Immature natural killer cell (primary cell): ENCODE measurements at regions not wholly inside any gene's neighbourhood (a gene's known extent, or its start where the extent isn't known, plus 50 kb on each side); places are given as distances from the start of the nearest gene placed in this dataset.

Experiments
- DNase-seq, 3 donors: peaks; one replicate each; pipeline ENCODE4 v3.0.0; 2022; ENCODE audit warnings: mixed read lengths in 1 of 3
- H3K27ac Mint-ChIP-seq, 6 donors: one replicate each; pipeline ENCODE4 v1.8.0; 2020; ENCODE audit warnings: mixed read lengths in 6 of 6, mild to moderate bottlenecking in 5 of 6, inconsistent platforms in 4 of 6, moderate library complexity in 3 of 6
- H3K27me3 Mint-ChIP-seq, 3 donors: one replicate each; pipeline ENCODE4 v1.8.0; 2020 to 2021; ENCODE audit warnings: low read depth in 3 of 3, mild to moderate bottlenecking in 3 of 3, mixed read lengths in 3 of 3, moderate library complexity in 3 of 3, inconsistent platforms in 1 of 3
- H3K36me3 Mint-ChIP-seq, 3 donors: one replicate each; pipeline ENCODE4 v1.8.0; 2020; ENCODE audit warnings: mixed read lengths in 3 of 3, inconsistent platforms in 2 of 3, mild to moderate bottlenecking in 2 of 3
- H3K4me1 Mint-ChIP-seq, 2 donors: one replicate each; pipeline ENCODE4 v1.8.0; 2020; ENCODE audit warnings: inconsistent platforms in 2 of 2, mild to moderate bottlenecking in 2 of 2, mixed read lengths in 2 of 2, moderate library complexity in 1 of 2
- H3K4me3 Mint-ChIP-seq, 5 donors: one replicate each; pipeline ENCODE4 v1.8.0; 2020; ENCODE audit warnings: mild to moderate bottlenecking in 5 of 5, mixed read lengths in 5 of 5, inconsistent platforms in 3 of 5, moderate library complexity in 3 of 5
- H3K9me3 Mint-ChIP-seq, 6 donors: one replicate each; pipeline ENCODE4 v1.8.0; 2020; ENCODE audit warnings: mild to moderate bottlenecking in 6 of 6, mixed read lengths in 6 of 6, inconsistent platforms in 4 of 6, moderate library complexity in 3 of 6

DNA sequence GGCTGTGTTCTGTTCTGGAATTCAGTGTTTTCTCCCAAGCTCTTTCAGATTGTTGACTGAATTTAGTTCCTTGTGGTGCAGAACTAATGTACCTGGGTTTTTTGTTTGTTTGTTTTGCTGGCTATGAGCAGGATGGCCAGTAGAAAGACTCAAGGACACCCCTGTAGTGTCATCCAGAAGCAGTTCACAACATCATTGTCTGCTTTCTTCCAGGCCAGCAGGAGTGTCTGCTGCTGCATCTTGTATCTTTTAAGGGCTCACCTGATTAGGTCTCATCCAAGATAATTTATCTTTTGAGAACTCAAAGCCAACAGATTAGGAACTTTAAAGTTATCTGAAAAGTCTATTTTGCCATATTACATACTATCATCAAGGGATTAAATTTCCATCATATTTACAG is 318.5 kb upstream of the MC4R start:
- H3K4me3 Mint-ChIP-seq: no peak overlapping the region
- no peaks in the 10 kb centered on the region for H3K4me1 Mint-ChIP-seq
- H3K36me3 Mint-ChIP-seq: no peaks in the 10 kb centered on the region
- DNase-seq: no peak
- no peaks in the 10 kb centered on the region for H3K27me3 Mint-ChIP-seq
- H3K9me3 Mint-ChIP-seq: peaks cover 0 to 12% (median 1%) of the 10 kb centered on the region in 6 donors
- no peak overlapping the region for H3K27ac Mint-ChIP-seq

DNA sequence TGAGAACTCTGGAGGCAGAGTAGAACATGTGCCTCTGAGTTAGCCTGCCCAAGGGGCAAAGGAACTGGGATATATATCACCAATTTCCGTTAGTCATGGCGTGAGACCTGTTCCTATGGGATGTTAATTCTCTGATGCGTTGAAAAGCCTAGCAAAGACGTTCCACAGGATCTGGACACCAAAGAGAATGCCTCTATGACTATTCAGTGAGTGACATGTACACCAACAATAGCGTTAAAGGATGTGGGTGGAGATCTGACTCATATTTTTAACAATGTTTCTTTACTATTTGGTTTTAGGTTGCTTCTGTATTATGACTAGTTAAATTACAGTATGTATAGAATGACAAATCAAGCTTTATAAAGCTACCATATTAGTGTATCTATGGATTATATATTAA is 320.9 kb upstream of the MC4R start:
- DNase-seq: no peak
- no peak overlapping the region for H3K27ac Mint-ChIP-seq
- H3K27me3 Mint-ChIP-seq: no peaks in the 10 kb centered on the region
- H3K36me3 Mint-ChIP-seq: no peaks in the 10 kb centered on the region
- no peaks in the 10 kb centered on the region for H3K4me1 Mint-ChIP-seq
- no peak overlapping the region for H3K4me3 Mint-ChIP-seq
- peaks cover 0 to 8% (median 2%) of the 10 kb centered on the region in 6 donors for H3K9me3 Mint-ChIP-seq

DNA sequence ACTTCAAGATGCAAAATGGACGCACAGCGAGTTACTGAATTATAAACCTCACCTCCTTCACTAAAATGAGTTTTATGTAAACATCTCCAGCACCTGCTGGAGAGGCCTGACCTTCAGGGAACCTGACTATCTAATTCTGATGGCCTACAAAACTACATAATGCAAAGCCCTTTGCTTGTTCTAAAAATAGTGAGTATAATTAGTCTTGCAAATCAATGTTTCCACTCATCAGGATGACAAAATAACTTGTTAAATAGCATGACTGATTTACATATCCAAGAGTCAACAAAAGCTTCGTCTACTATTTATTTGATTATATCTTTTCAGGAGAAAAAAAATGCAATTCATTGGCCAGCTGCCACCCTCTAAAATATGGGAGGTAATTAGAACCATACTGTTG is 326.3 kb upstream of the MC4R start:
- Mint-ChIP-seq H3K4me1 (no peaks in the 10 kb centered on the region), H3K4me3 (no peak overlapping the region), H3K27me3 (no peaks in the 10 kb centered on the region)

DNA sequence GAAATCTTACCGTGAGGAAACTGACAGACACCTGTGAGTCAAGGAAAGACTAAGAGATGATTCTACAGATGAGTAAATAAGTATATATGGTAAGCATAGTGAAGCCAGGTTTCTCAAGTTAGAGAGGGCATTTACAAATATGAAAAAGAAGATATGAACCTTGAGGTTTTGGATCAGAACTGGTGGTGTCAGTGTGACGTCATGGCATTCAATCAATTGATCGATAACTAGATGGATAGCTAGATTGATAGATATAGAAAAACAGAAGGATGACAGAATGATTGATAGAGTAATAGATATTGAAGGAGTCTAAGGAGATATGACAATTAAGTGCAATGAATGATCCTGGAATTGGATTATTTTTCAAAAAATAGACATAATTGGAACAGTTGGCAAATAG is 350.2 kb upstream of the MC4R start:
- no peak for DNase-seq
- H3K9me3 Mint-ChIP-seq: peaks cover 7 to 44% (median 22%) of the 10 kb centered on the region in 6 donors
- no peak overlapping the region for H3K4me3 Mint-ChIP-seq

More for the DNA sequence above, 326.3 kb upstream of the MC4R start:
- Mint-ChIP-seq H3K36me3 (no peaks in the 10 kb centered on the region), H3K9me3 (peaks cover 0 to 19% (median 6%) of the 10 kb centered on the region in 6 donors), H3K27ac (no peak overlapping the region)
- DNase-seq: no peak

DNA sequence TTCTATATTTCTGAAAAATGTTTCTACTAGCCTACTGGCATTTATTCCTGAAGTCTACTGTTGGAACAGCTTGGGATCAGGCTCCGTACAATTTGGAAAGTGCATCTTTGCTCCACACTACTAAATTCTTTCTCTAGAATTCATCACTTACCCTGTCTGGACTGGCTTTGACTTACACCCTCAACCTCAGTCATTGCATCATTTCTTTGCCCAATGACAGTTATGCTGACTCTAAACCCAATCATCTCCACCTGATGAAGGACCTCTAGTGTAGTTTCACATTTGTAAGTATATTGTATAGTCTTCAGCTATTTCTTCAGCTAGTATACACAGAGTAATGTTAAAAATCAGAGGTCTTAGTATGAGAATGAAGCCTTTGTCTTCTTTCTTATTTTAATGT is 359.6 kb upstream of the MC4R start:
- Mint-ChIP-seq H3K9me3 (peaks cover 4 to 43% (median 12%) of the 10 kb centered on the region in 6 donors), H3K36me3 (no peaks in the 10 kb centered on the region), H3K4me3 (no peak overlapping the region), H3K27ac (no peak overlapping the region), H3K27me3 (no peaks in the 10 kb centered on the region), H3K4me1 (no peaks in the 10 kb centered on the region)
- no peak for DNase-seq

More for the DNA sequence above, 350.2 kb upstream of the MC4R start:
- H3K27me3 Mint-ChIP-seq: peaks cover 0 to 2% (median 0%) of the 10 kb centered on the region in 3 donors
- H3K27ac Mint-ChIP-seq: no peak overlapping the region
- H3K36me3 Mint-ChIP-seq: no peaks in the 10 kb centered on the region
- H3K4me1 Mint-ChIP-seq: no peaks in the 10 kb centered on the region

DNA sequence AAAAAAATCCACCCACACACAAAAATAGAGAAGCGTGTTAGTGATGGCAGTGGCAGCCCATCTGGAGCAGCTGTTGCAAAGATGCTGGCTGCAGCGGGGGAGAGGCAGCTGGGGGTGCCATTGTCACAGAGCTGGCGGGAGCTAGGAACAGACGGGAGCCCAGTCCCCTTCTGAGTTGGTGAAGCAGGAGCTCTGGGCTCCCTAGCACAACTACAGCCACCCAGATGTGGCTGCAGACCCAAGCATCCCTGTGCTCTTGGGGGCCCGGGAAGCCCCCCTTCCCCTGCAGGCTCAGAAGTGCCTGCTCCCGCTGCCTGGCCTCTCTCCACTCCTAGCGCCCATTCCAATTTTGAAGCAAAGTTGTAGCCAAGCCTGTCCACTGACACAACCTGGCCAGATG is 366.6 kb upstream of the MC4R start:
- no peak overlapping the region for H3K27ac Mint-ChIP-seq
- H3K27me3 Mint-ChIP-seq: no peaks in the 10 kb centered on the region
- no peak overlapping the region for H3K4me3 Mint-ChIP-seq
- peaks cover 0 to 3% (median 3%) of the 10 kb centered on the region in 3 donors for H3K36me3 Mint-ChIP-seq
- peaks cover 0 to 23% (median 9%) of the 10 kb centered on the region in 6 donors for H3K9me3 Mint-ChIP-seq
- DNase-seq: no peak
- H3K4me1 Mint-ChIP-seq: no peaks in the 10 kb centered on the region

DNA sequence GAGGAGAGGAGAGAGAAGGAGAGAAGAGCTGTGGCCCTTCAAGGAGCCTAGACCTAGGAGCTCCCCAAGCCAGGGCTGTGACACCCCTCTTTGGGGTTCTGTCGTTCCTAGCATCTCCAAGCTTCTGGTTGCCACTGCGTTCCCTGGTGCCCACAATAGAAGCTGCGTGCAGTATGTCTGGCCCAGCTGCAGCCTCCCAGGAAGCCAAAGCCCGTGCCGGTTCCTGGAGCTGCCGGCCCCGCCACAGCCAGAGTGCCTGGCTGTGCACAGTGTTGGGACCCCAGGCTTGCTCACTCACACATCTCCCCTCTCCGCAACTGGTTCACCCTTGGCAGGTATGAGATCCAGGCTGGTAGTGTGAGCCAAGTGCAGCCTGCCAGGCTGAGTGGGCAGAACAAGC is 367.7 kb upstream of the MC4R start:
- Mint-ChIP-seq H3K4me3 (no peak overlapping the region), H3K4me1 (no peaks in the 10 kb centered on the region), H3K27me3 (no peaks in the 10 kb centered on the region), H3K36me3 (peaks cover 0 to 3% (median 3%) of the 10 kb centered on the region in 3 donors), H3K27ac (no peak overlapping the region), H3K9me3 (peaks cover 0 to 22% (median 5%) of the 10 kb centered on the region in 6 donors)
- DNase-seq: no peak

DNA sequence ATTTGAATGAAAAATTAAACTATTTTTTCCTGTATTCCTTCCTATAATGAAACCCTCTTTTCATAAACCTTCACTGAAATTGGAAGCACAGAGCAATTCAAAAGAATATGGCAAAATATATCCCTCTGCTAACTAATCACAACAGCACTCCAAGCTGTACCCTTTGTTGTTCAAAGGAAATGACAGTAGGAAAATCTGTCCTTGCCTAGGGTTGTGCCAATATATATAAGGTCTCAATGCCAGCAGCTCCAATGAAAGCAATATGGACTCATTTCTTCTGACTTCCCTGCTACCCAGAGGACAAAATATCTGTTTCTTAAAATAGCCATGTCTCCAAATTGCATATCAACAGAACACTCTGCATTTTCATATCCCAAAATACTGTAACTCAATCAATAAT is 373.9 kb upstream of the MC4R start:
- Mint-ChIP-seq H3K27ac (no peak overlapping the region), H3K27me3 (no peaks in the 10 kb centered on the region), H3K4me3 (no peak overlapping the region), H3K36me3 (no peaks in the 10 kb centered on the region), H3K4me1 (no peaks in the 10 kb centered on the region), H3K9me3 (peaks cover 2 to 13% (median 6%) of the 10 kb centered on the region in 6 donors)
- DNase-seq: no peak

DNA sequence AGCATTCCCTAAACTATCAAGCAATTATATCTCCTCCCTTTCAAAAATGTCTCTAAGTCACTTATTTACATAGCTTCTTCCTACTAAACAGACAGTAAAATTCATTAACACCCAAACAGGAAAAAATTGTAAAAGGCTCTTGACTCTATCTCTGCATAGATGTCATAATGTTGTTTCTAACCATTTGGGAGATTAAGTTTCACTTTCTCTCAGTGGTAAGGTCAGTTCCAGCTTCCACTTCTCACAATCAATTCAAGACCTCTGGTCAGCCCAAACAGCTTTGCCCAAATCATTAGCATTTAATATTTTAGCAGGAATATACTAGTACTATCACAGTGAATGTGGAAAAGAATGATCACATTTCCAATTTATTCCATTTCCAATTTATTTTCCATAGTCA is 374.3 kb upstream of the MC4R start:
- Mint-ChIP-seq H3K9me3 (peaks cover 3 to 13% (median 6%) of the 10 kb centered on the region in 6 donors), H3K27me3 (no peaks in the 10 kb centered on the region), H3K4me1 (no peaks in the 10 kb centered on the region), H3K36me3 (no peaks in the 10 kb centered on the region), H3K4me3 (no peak overlapping the region), H3K27ac (no peak overlapping the region)
- no peak for DNase-seq

DNA sequence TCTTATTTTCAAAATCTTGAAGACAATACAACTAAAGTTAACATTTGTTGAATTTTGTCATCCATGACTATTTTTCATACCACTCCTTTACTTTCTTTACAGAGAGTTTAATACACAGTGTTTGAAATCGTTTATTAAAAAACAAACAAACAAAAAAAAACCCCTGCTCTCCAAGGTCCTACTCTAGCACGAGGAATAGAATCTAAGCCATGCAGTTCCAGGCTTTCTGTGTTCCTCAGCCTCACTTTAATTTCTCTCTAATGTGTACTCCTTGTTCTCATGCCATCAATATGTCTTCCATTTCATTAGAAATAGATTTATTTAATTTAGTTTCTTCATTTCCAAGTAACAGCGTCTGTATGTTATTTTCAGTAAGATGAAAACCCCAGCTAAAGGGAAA is 381.2 kb upstream of the MC4R start:
- Mint-ChIP-seq H3K9me3 (peaks cover 3 to 19% (median 8%) of the 10 kb centered on the region in 6 donors), H3K27me3 (peaks cover 0 to 1% (median 0%) of the 10 kb centered on the region in 3 donors), H3K4me3 (no peak overlapping the region)

DNA sequence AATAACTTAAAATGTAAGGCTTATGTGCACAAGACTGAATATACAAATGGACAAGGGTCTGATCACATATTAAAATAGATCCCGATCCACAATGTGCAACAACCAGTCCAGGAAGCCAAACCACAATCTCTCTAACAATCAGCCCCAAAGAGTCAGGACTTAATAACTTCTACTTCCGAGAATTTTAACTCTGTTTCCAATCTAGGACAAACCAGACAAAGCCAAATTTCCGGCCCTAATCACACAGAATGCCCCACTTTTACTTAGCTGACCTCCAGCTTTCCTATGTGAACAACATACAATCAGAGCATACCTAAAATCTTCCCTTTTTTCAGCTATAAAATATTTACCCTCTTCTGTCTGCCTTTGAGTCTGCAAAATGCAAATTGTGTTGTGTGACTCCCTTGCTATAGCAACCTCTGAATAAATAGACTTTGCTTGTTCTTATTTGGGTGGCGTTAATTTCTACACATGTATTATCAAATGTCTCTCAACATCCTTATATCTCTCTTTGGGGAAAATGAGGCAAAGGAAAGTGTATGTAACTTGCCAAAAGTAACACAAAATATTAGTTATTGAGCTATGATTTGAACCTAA is 381.9 kb upstream of the MC4R start:
- no peaks in the 10 kb centered on the region for H3K36me3 Mint-ChIP-seq
- H3K27ac Mint-ChIP-seq: no peak overlapping the region
- peaks cover 0 to 1% (median 0%) of the 10 kb centered on the region in 3 donors for H3K27me3 Mint-ChIP-seq
- peaks cover 3 to 19% (median 8%) of the 10 kb centered on the region in 6 donors for H3K9me3 Mint-ChIP-seq
- no peak overlapping the region for H3K4me3 Mint-ChIP-seq
- DNase-seq: no peak
- H3K4me1 Mint-ChIP-seq: no peaks in the 10 kb centered on the region

More for the DNA sequence above, 381.2 kb upstream of the MC4R start:
- Mint-ChIP-seq H3K27ac (no peak overlapping the region), H3K4me1 (no peaks in the 10 kb centered on the region), H3K36me3 (no peaks in the 10 kb centered on the region)
- no peak for DNase-seq

DNA sequence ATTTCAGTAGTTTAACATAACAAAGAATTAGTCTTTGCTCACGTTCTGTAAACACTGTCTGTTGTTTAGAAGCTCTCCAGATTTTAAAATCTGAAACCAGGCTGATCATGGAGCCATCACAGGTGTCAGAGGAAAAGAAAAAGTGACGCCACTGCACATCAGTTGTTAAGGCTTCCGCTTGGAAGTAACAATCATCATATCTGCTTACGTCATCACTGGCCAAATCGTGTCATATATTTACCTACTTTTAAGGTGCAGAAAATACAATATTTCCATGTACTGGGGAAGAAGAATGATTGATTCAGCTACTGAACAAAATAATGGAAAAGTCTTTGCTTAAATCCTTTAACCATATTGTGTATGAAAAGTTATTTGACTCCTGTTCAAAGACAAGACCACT is 382.6 kb upstream of the MC4R start:
- H3K27me3 Mint-ChIP-seq: peaks cover 0 to 1% (median 0%) of the 10 kb centered on the region in 3 donors
- H3K36me3 Mint-ChIP-seq: no peaks in the 10 kb centered on the region
- no peak for DNase-seq
- no peak overlapping the region for H3K27ac Mint-ChIP-seq
- no peak overlapping the region for H3K4me3 Mint-ChIP-seq
- no peaks in the 10 kb centered on the region for H3K4me1 Mint-ChIP-seq
- peaks cover 3 to 19% (median 8%) of the 10 kb centered on the region in 6 donors for H3K9me3 Mint-ChIP-seq

DNA sequence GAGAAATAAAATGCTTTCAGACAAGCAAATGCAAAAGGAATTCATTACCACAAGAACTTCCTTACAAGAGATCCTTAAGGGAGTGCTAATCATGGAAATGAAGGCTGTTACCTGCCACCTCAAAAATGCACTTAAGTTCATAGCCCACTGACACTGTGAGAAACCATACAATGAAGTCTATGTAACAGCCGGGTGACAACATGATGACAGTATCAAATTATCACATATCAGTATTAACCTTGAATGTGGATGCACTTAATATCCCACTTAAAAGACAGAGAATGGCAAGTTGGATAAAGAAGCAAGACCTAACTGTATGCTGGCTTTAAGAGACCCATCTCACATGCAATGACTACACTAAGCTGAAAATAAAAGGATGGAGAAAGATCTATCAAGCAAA is 403.4 kb upstream of the MC4R start:
- Mint-ChIP-seq H3K27ac (no peak overlapping the region), H3K4me1 (no peaks in the 10 kb centered on the region), H3K27me3 (no peaks in the 10 kb centered on the region), H3K4me3 (no peak overlapping the region), H3K9me3 (peaks cover 5 to 67% (median 39%) of the 10 kb centered on the region in 6 donors), H3K36me3 (peaks cover 0 to 5% (median 0%) of the 10 kb centered on the region in 3 donors)
- no peak for DNase-seq

DNA sequence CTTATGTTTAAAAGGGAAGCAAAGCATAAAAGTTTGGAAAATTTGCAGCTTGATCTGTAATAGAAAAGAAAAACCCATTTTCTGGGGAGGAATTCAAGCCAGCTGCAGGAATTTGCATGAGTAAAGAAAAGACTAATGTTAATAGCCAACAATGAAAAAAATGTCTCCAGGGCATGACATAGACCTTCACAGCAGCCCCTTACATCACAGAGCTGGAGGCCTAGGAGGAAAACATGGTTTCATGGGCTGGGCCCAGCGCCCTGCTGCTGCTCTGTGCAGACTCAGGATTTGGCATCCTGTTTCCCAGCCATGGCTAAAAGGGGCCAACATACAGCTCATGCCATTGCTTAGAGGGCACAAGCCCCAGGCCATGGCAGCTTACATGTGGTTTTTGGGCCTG is 411.6 kb upstream of the MC4R start:
- H3K36me3 Mint-ChIP-seq: no peaks in the 10 kb centered on the region
- no peak for DNase-seq
- no peaks in the 10 kb centered on the region for H3K4me1 Mint-ChIP-seq
- peaks cover 0 to 32% (median 14%) of the 10 kb centered on the region in 6 donors for H3K9me3 Mint-ChIP-seq
- no peak overlapping the region for H3K4me3 Mint-ChIP-seq
- no peak overlapping the region for H3K27ac Mint-ChIP-seq
- H3K27me3 Mint-ChIP-seq: no peaks in the 10 kb centered on the region

DNA sequence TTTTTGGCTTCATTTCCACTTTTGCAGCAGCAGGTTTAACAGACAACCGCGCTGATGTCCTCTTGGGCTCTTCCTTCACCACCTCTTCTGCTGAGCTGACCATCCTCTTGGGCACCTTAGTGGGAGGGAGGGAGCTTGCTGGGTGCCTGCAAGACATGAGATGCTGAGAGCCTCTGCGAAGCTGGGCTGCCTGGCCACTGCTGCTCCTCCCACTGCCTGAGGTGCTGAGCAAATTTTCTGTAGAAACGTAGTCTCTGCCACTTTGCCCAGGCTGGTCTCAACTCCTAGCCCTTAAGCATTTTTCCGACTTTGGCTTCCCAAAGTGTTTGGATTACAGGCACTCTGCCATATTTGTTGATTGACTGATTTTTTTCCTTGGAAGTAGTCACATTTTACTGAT is 422.2 kb upstream of the MC4R start:
- no peak for DNase-seq
- no peaks in the 10 kb centered on the region for H3K4me1 Mint-ChIP-seq
- H3K9me3 Mint-ChIP-seq: peaks cover 8 to 36% (median 25%) of the 10 kb centered on the region in 6 donors
- H3K36me3 Mint-ChIP-seq: peaks cover 0 to 7% (median 1%) of the 10 kb centered on the region in 3 donors
- H3K27me3 Mint-ChIP-seq: peaks cover 0 to 1% (median 0%) of the 10 kb centered on the region in 3 donors
- H3K27ac Mint-ChIP-seq: no peak overlapping the region
- no peak overlapping the region for H3K4me3 Mint-ChIP-seq
